Choroid plexus epithelial cell (primary cell): ENCODE measurements at regions not wholly inside any gene's neighbourhood (a gene's known extent, or its start where the extent isn't known, plus 50 kb on each side); places are given as distances from the start of the nearest gene placed in this dataset.

Experiments
- DNase-seq: peaks from one replicate; pipeline ENCODE4 v3.0.0-alpha.2; 2010; ENCODE audit warnings: low read depth
- H3K4me3 ChIP-seq: 2 replicates; pipeline ENCODE4 v1.5.1; 2011; ENCODE audit warnings: low read depth, mild to moderate bottlenecking, control low read depth, low read length, moderate library complexity
- CTCF ChIP-seq: conservative IDR thresholded peaks from 2 replicates; pipeline ENCODE4 v1.5.1; 2011; ENCODE audit warnings: low read depth, mild to moderate bottlenecking, control low read depth, inconsistent platforms, low read length, moderate library complexity

GRCh38 chr2:163852616-163853015 lies 116.8 kb upstream of the FIGN start:
- TF ChIP-seq CTCF = no peak
- no peak overlapping the region for H3K4me3 ChIP-seq
- peak; percentile 33 for DNase-seq

- H3K4me3 ChIP-seq = no peak overlapping the region
- no peak for TF ChIP-seq CTCF
- no peak for DNase-seq
Observed at GRCh38 chr2:163849756-163850435, 114.1 kb upstream of the FIGN start.

GRCh38 chr2:163838890-163839289 lies 103.1 kb upstream of the FIGN start:
- TF ChIP-seq CTCF = no peak
- no peak for DNase-seq
- H3K4me3 ChIP-seq = no peak overlapping the region

- H3K4me3 ChIP-seq = no peak overlapping the region
- no peak for TF ChIP-seq CTCF
Observed at GRCh38 chr2:163836167-163836566, 100.4 kb upstream of the FIGN start.

GRCh38 chr2:163834841-163835240 lies 99.0 kb upstream of the FIGN start:
- no peak for DNase-seq
- H3K4me3 ChIP-seq = no peak overlapping the region
- no peak for TF ChIP-seq CTCF

More at GRCh38 chr2:163836167-163836566, 100.4 kb upstream of the FIGN start:
- DNase-seq = no peak

- H3K4me3 ChIP-seq = no peak overlapping the region
- peak; percentile 5 for DNase-seq
- TF ChIP-seq CTCF = no peak
Observed at GRCh38 chr2:163834221-163834620, 98.4 kb upstream of the FIGN start.

- no peak for DNase-seq
- H3K4me3 ChIP-seq = no peak overlapping the region
- TF ChIP-seq CTCF = no peak
Observed at GRCh38 chr2:163828771-163829170, 93.0 kb upstream of the FIGN start.
